Stomach (tissue), 4 donors: ENCODE measurements at regions not wholly inside any gene's neighbourhood (a gene's known extent, or its start where the extent isn't known, plus 50 kb on each side); places are given as distances from the start of the nearest gene placed in this dataset.

Experiments
- POLR2A ChIP-seq, 4 donors: fragments of 450-650 bp; IDR thresholded peaks; one replicate each; pipeline ENCODE4 v1.6.1; 2016; ENCODE audit warnings: antibody characterized with exemption in 4 of 4, control low read depth in 2 of 4, mild to moderate bottlenecking in 1 of 4, moderate library complexity in 1 of 4
- TF ChIP-seq, protein P1 (sequence below), 7 experiments: fragments of 450-650 bp in 4 of 7; fragments of 200-600 bp in 3 of 7; sonication (generic) in 3 of 7; IDR thresholded peaks; one replicate each; pipeline ENCODE4 v1.5.1; 2016 to 2019; ENCODE audit warnings: antibody characterized with exemption in 7 of 7, control low read depth in 2 of 7, mild to moderate bottlenecking in 1 of 7

GRCh38 chr3:25025236-25025635, 402.8 kb upstream of the RARB start:
- TF ChIP-seq, protein P1, sequence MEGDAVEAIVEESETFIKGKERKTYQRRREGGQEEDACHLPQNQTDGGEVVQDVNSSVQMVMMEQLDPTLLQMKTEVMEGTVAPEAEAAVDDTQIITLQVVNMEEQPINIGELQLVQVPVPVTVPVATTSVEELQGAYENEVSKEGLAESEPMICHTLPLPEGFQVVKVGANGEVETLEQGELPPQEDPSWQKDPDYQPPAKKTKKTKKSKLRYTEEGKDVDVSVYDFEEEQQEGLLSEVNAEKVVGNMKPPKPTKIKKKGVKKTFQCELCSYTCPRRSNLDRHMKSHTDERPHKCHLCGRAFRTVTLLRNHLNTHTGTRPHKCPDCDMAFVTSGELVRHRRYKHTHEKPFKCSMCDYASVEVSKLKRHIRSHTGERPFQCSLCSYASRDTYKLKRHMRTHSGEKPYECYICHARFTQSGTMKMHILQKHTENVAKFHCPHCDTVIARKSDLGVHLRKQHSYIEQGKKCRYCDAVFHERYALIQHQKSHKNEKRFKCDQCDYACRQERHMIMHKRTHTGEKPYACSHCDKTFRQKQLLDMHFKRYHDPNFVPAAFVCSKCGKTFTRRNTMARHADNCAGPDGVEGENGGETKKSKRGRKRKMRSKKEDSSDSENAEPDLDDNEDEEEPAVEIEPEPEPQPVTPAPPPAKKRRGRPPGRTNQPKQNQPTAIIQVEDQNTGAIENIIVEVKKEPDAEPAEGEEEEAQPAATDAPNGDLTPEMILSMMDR (IDR thresholded peaks at IDR 0.05) = no peak
- no peak for TF ChIP-seq POLR2A (IDR thresholded peaks at IDR 0.05)
